ENCODE measurements at regions not wholly inside any gene's neighbourhood (a gene's known extent, or its start where the extent isn't known, plus 50 kb on each side); places are given as distances from the start of the nearest gene placed in this dataset.

GRCh38 chr7:26525398-26526264, 234.0 kb downstream of the SNX10 start:
- no peak for TF ChIP-seq CTCF (IDR thresholded peaks at IDR 0.05)
- no peaks in the 10 kb centered on the region for H3K9me3 ChIP-seq
- DNase-seq (peak in 1 of 3 donors; percentile 36), ATAC-seq (peak; percentile 98)
- no peaks in the 10 kb centered on the region for H3K4me1 ChIP-seq (ENCODE audit: low read depth)
- no peak overlapping the region for H3K4me3 ChIP-seq
- intact Hi-C loops (cut with DNase I, micrococcal nuclease) = no loop called here
- H3K36me3 ChIP-seq (ENCODE audit: low read depth) = no peaks in the 10 kb centered on the region

- ATAC-seq = peak; percentile 38
- Histone ChIP-seq H3K4me3 (no peak overlapping the region), H3K36me3 (ENCODE audit: low read depth) (no peaks in the 10 kb centered on the region), H3K4me1 (ENCODE audit: low read depth) (no peaks in the 10 kb centered on the region), H3K9me3 (no peaks in the 10 kb centered on the region)
- TF ChIP-seq CTCF (IDR thresholded peaks at IDR 0.05) = no peak
- DNase-seq = no peak
- intact Hi-C loops (cut with DNase I, micrococcal nuclease) = no loop called here
These were observed 234.6 kb downstream of the SNX10 start for GRCh38 chr7:26526265-26526587.

DNA sequence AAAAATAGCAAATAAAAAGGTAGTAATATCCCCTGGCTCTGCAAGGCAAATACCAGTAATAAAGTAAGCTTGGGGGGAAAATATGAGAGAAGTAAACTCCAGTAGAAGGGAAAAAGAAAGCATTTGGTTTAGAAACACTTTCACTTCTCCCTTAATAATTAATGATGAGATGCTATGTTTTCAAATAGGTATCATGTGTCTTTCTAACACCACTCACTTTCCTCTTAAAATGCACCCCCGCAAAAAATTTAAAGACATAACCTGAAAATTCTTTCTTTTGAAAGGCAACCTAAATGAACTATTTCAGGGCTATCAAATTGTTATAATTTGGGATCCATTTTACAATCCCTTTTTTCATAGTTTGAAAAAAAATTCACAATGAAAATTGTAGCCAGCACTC, 240.3 kb downstream of the SNX10 start:
- DNase-seq = no peak
- no peaks in the 10 kb centered on the region for H3K9me3 ChIP-seq
- no peak for ATAC-seq
- H3K4me3 ChIP-seq = no peak overlapping the region
- intact Hi-C loops (cut with DNase I, micrococcal nuclease) = no loop called here
- H3K36me3 ChIP-seq (ENCODE audit: low read depth) = no peaks in the 10 kb centered on the region
- no peak for TF ChIP-seq CTCF (IDR thresholded peaks at IDR 0.05)
- H3K4me1 ChIP-seq (ENCODE audit: low read depth) = no peaks in the 10 kb centered on the region

- ATAC-seq = no peak
These were observed 240.8 kb downstream of the SNX10 start for GRCh38 chr7:26532471-26532870.

GRCh38 chr7:26533217-26533616, 241.6 kb downstream of the SNX10 start:
- H3K9me3 ChIP-seq = no peaks in the 10 kb centered on the region
- intact Hi-C loops (cut with DNase I, micrococcal nuclease) = no loop called here
- no peaks in the 10 kb centered on the region for H3K36me3 ChIP-seq (ENCODE audit: low read depth)
- H3K4me1 ChIP-seq (ENCODE audit: low read depth) = no peaks in the 10 kb centered on the region
- DNase-seq = no peak
- no peak overlapping the region for H3K4me3 ChIP-seq
- TF ChIP-seq CTCF (IDR thresholded peaks at IDR 0.05) = no peak
- ATAC-seq = no peak

More at GRCh38 chr7:26532471-26532870, 240.8 kb downstream of the SNX10 start:
- intact Hi-C loops (cut with DNase I, micrococcal nuclease) = no loop called here
- H3K36me3 ChIP-seq (ENCODE audit: low read depth) = no peaks in the 10 kb centered on the region
- H3K4me1 ChIP-seq (ENCODE audit: low read depth) = no peaks in the 10 kb centered on the region
- no peak overlapping the region for H3K4me3 ChIP-seq
- no peak for DNase-seq
- no peaks in the 10 kb centered on the region for H3K9me3 ChIP-seq
- TF ChIP-seq CTCF (IDR thresholded peaks at IDR 0.05) = no peak
